HG03175 (cell line): ENCODE measurements at regions not wholly inside any gene's neighbourhood (a gene's known extent, or its start where the extent isn't known, plus 50 kb on each side); places are given as distances from the start of the nearest gene placed in this dataset.
"Not testable (repeated sequence)": the region's sequence is repeated elsewhere in the genome, so short reads cannot be mapped to it uniquely, and the experiment has no call there.

Source experiments
- ATAC-seq: cut with Tn5 transposase; IDR thresholded peaks from one replicate; pipeline ENCODE4 v1.9.1; 2021; ENCODE audit warnings: mild to moderate bottlenecking, moderate library complexity; ENCODE audit not compliant: unreplicated experiment

DNA sequence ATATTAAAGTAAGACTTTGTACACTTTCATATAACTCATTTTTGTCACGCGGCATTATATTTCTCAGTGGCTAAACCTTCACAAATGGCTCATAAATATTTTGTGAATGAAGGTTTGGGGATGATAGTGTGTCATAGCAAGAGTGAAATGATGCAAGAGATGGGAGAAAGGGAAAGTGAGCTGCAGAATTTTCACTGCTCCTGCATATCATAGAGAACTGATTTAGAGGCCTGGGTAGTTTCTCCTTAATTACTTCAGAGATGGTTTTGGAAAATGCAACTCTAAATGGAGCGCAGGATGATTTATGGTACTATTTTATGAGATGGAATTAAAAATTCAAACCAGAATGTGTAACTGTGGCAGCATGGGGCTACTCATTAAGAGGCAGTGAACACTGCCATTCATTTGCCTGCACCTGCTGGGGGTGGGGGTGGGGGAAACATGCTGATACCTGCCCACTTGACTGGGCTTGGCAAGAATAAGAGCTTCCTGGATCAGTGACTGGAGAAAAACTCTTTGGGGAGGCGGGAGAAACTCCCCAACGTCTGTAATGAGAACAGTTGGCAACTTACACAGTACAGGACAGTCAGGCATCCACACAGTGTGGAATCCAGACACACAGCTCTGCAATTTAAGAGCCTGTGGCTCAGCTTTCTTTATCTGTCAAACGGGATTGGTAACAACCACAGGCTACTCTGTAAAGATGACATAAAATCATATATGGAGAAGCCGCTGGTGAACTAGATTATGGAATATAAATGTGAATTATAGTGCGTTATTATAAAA lies 941.9 kb downstream of the SLC4A3 start:
- ATAC-seq = no peak

DNA sequence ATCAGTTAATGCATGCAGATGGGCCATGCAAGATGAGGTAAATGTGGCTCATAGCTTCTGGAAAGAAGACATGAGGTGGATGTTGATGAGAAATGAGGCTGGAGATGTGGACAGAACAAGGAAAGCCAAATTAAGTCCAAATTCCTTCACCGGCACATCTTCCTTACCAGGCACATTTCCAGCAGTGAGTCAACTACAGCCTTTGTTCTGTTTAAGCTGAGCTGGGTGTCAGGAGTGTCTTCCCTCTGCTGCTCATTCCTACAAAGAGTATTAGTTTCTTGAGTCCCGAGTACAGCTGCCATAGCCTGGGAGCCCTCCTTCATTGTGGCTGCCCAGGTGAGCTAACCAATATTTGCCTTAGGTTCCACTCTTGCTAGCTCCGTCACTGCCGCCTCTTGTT lies 945.0 kb downstream of the SLC4A3 start:
- ATAC-seq = no peak

GRCh38 chr2:220574038-220574437 lies 946.6 kb downstream of the SLC4A3 start:
- ATAC-seq = no peak

GRCh38 chr2:220575963-220576362 lies 948.5 kb downstream of the SLC4A3 start:
- no peak for ATAC-seq

GRCh38 chr2:220579452-220579851 lies 952.0 kb downstream of the SLC4A3 start:
- no peak for ATAC-seq

GRCh38 chr2:220580113-220580512 lies 952.7 kb downstream of the SLC4A3 start:
- no peak for ATAC-seq

- no peak for ATAC-seq
These were observed 956.3 kb downstream of the SLC4A3 start for GRCh38 chr2:220583725-220584124.

DNA sequence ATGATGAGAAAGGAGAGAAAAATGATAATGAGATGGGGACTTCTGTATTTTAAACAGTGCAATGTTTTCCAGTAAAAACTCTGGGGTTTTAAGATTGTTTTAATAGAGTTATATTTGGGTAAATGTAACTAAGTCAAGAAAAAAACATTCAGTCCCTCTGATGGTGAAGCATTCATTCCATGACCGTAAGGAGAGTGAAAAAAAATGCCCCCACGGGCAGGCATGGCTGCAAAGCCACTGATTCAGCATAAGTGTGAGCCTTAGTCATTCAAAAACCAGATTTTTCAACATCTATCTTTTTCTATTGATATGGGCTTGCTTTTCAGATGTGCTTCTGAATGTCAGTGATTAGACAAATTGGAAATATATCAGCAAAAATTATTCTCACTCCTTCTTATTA lies 957.8 kb downstream of the SLC4A3 start:
- no peak for ATAC-seq

DNA sequence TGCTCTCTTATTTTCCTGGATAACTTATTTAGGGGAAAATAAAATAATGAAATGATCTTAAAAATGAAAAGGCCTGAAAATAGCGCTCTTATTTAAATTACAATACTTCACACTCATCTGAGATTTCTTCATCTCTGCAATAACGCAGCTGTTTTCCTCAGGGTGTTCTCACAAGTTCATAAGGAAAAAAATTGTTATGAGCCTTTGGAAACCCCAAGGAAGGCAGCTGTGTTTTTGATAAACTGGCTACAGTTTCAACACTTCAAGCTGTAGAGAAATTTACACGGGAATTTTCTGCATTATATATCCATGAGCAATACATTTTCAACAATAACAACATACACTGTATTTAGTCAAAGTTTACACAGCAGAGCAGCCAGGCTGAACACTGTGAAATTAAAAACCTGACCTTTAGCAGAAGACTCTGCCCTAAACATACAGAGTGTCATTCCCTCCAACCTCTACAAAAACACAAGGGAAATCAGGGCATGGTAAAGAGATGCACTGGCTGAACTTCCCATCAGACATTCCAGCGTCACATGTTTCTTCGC lies 959.6 kb downstream of the SLC4A3 start:
- no peak for ATAC-seq

GRCh38 chr2:220588148-220588547 lies 960.7 kb downstream of the SLC4A3 start:
- ATAC-seq = no peak

DNA sequence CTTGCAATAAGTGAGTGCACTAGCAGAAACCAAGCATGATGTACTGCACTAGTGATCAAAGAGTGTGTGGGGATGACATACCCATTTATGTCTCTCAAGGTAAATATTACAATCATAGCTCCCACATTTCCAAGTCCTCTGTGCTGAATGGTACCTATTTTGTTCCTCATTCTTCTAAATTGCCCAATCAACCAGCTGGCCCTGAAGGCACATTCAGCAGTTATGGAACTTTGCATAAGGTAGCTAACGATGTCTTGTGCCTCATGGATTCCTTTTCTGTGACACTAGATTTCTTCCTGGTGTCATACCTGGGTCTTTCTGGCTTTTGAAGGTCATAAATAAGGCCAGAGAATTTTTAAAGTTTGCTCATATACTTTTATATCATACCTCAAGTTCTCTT lies 963.0 kb downstream of the SLC4A3 start:
- ATAC-seq = no peak

GRCh38 chr2:220593526-220593925 lies 966.1 kb downstream of the SLC4A3 start:
- ATAC-seq = no peak

DNA sequence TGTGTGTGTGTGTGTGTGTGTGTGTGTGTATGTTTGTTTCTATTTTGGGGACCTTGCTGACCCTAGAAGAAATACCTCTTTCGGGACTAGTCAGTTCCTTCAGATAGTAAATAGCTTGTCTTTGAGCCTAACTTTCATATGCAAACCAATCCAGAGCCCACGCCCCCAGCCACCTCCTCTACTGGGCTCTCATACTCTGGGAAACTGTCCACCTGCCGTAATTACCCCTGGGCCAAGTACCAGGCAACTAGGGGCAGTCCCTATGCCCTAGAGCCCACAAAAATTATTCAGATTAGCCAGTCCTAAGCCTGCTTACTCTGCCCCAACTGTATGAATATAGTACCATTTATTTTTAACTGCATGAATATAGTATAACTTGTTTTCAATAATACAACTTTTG lies 970.4 kb downstream of the EPHA4 start:
- no peak for ATAC-seq

GRCh38 chr2:220613004-220613403 lies 959.1 kb downstream of the EPHA4 start:
- not testable (repeated sequence) for ATAC-seq

DNA sequence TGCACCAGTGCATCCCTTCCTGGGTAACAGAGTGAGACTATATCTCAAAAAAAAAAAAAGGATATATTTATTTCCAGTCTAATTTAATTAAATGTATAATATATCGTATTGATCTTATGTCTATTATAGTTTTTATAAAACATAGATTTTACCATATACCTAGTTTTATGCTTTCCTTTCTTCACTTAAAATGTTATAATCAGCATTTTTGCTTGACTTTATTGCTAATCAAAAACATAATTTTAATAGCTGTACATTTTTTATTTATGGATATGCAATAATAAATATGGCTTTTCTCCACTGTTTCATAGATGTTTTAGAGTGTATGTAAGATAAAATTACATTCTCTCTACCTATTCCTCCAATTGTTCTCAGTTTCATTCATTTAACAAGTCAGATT lies 958.0 kb downstream of the EPHA4 start:
- no peak for ATAC-seq

DNA sequence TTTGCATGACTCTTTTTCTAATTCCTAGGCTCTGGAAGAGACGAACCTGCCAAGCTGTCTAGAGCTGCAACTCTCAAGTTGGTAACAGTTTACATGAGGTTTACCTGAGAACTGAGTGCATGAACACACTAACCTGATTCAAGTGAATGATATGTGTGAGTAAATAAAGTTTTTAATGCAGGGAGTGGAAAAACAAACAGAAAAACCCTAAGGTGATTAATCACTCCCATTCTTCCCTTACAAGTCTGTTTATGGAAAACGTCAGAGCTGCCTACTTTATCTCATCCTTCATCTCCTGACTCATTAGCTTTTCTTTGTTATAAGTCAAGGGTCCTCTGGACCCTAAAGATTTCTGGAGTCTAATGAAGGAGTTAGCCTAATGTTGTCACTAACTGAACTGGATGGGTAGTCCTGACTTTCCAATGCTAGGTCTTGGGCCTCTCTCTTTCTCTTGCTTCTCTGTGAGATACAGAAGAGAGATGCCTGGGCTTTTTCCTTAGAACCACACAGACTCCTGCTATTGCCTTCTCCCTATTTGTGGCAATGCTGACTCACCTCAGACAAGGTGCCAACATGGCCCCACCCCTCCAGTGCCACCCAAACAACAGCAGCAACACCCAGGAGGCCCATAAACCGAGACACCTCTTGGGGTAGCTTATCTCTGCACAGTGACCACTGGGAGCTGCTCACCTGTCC lies 952.4 kb downstream of the EPHA4 start:
- no peak for ATAC-seq

DNA sequence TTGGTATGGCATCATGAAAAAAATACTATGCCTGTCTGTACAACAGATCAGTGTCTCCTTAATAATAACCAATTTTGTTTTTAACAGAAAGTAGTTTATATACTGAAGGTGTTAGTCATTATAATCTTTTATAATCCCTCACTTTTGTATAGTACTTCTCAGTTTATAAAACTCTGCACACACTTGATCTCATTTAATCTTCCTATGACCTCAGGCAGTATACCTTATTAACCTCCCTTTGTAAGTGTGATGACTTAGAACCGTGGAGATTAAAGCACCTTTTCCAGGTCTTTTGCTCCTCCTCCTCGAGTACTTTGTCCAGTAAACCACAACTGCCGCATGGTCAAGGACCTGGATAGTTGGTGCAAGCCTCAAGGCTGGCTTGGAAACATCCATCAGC lies 945.5 kb downstream of the EPHA4 start:
- no peak for ATAC-seq

GRCh38 chr2:220628252-220628651 lies 943.9 kb downstream of the EPHA4 start:
- no peak for ATAC-seq

- no peak for ATAC-seq
These were observed 931.0 kb downstream of the EPHA4 start for GRCh38 chr2:220641137-220641536.

GRCh38 chr2:220646424-220646823 lies 925.7 kb downstream of the EPHA4 start:
- ATAC-seq = no peak

- no peak for ATAC-seq
These were observed 923.5 kb downstream of the EPHA4 start for GRCh38 chr2:220648628-220649027.

GRCh38 chr2:220653776-220654175 lies 918.3 kb downstream of the EPHA4 start:
- no peak for ATAC-seq
